Epithelial cell of prostate (primary cell): ENCODE measurements at regions not wholly inside any gene's neighbourhood (a gene's known extent, or its start where the extent isn't known, plus 50 kb on each side); places are given as distances from the start of the nearest gene placed in this dataset.

Source experiments
- DNase-seq: peaks from one replicate; pipeline ENCODE4 v3.0.0-alpha.2; 2011; ENCODE audit warnings: low read depth, low spot score
- H3K27ac ChIP-seq: fragments of 450-650 bp; 2 replicates; pipeline ENCODE4 v1.5.1; 2017; ENCODE audit warnings: mild to moderate bottlenecking

- H3K27ac ChIP-seq = no peak overlapping the region
- DNase-seq = no peak
These were observed 523.7 kb downstream of the TCERG1L start for GRCh38 chr10:130787821-130788220.

GRCh38 chr10:130790339-130790738, 521.2 kb downstream of the TCERG1L start:
- no peak for DNase-seq
- H3K27ac ChIP-seq = no peak overlapping the region

GRCh38 chr10:130792096-130792845, 519.2 kb downstream of the TCERG1L start:
- no peak for DNase-seq
- H3K27ac ChIP-seq = no peak overlapping the region

- no peak for DNase-seq
- no peak overlapping the region for H3K27ac ChIP-seq
These were observed 515.7 kb downstream of the TCERG1L start for GRCh38 chr10:130795819-130796218.

- no peak for DNase-seq
- H3K27ac ChIP-seq = no peak overlapping the region
These were observed 512.0 kb downstream of the TCERG1L start for GRCh38 chr10:130799532-130799931.

GRCh38 chr10:130800281-130800680, 511.2 kb downstream of the TCERG1L start:
- no peak overlapping the region for H3K27ac ChIP-seq
- DNase-seq = no peak

- H3K27ac ChIP-seq = no peak overlapping the region
- no peak for DNase-seq
These were observed 510.2 kb downstream of the TCERG1L start for GRCh38 chr10:130801276-130801675.

GRCh38 chr10:130801784-130802183, 509.7 kb downstream of the TCERG1L start:
- H3K27ac ChIP-seq = no peak overlapping the region
- no peak for DNase-seq

- no peak for DNase-seq
- no peak overlapping the region for H3K27ac ChIP-seq
These were observed 509.2 kb downstream of the TCERG1L start for GRCh38 chr10:130802301-130802700.

GRCh38 chr10:130804281-130804680, 507.2 kb downstream of the TCERG1L start:
- no peak for DNase-seq

GRCh38 chr10:130804778-130805634, 506.5 kb downstream of the TCERG1L start:
- no peak overlapping the region for H3K27ac ChIP-seq
- DNase-seq = no peak

More at GRCh38 chr10:130804281-130804680, 507.2 kb downstream of the TCERG1L start:
- no peak overlapping the region for H3K27ac ChIP-seq

GRCh38 chr10:130805635-130806030, 505.9 kb downstream of the TCERG1L start:
- no peak overlapping the region for H3K27ac ChIP-seq
- no peak for DNase-seq

- H3K27ac ChIP-seq = no peak overlapping the region
- no peak for DNase-seq
These were observed 505.1 kb downstream of the TCERG1L start for GRCh38 chr10:130806426-130806825.

GRCh38 chr10:130807096-130807495, 504.4 kb downstream of the TCERG1L start:
- H3K27ac ChIP-seq = no peak overlapping the region

GRCh38 chr10:130807721-130808120, 503.8 kb downstream of the TCERG1L start:
- H3K27ac ChIP-seq = no peak overlapping the region
- no peak for DNase-seq

More at GRCh38 chr10:130807096-130807495, 504.4 kb downstream of the TCERG1L start:
- DNase-seq = no peak

GRCh38 chr10:130808243-130808642, 503.3 kb downstream of the TCERG1L start:
- H3K27ac ChIP-seq = no peak overlapping the region
- DNase-seq = no peak

- H3K27ac ChIP-seq = no peak overlapping the region
- no peak for DNase-seq
These were observed 502.8 kb downstream of the TCERG1L start for GRCh38 chr10:130808686-130809085.

- no peak for DNase-seq
- no peak overlapping the region for H3K27ac ChIP-seq
These were observed 502.3 kb downstream of the TCERG1L start for GRCh38 chr10:130809181-130809580.

- DNase-seq = no peak
- no peak overlapping the region for H3K27ac ChIP-seq
These were observed 501.6 kb downstream of the TCERG1L start for GRCh38 chr10:130809761-130810515.

- DNase-seq = no peak
- no peak overlapping the region for H3K27ac ChIP-seq
These were observed 500.7 kb downstream of the TCERG1L start for GRCh38 chr10:130810856-130811255.
